Activated CD8-positive, alpha-beta memory T cell treated with anti-CD3 and anti-CD28 coated beads for 48 hours (primary cell): ENCODE measurements at regions not wholly inside any gene's neighbourhood (a gene's known extent, or its start where the extent isn't known, plus 50 kb on each side); places are given as distances from the start of the nearest gene placed in this dataset.
"Not testable (repeated sequence)": the region's sequence is repeated elsewhere in the genome, so short reads cannot be mapped to it uniquely, and the experiment has no call there.

Experiments used
- DNase-seq, 3 experiments: peaks; one replicate each; pipeline ENCODE4 v3.0.0-alpha.2; 2020; ENCODE audit warnings: low read depth in 2 of 3, low spot score in 2 of 3

- no peak for DNase-seq
Measured at GRCh38 chr10:80945264-80945880, 407.7 kb downstream of the SH2D4B start.

DNA sequence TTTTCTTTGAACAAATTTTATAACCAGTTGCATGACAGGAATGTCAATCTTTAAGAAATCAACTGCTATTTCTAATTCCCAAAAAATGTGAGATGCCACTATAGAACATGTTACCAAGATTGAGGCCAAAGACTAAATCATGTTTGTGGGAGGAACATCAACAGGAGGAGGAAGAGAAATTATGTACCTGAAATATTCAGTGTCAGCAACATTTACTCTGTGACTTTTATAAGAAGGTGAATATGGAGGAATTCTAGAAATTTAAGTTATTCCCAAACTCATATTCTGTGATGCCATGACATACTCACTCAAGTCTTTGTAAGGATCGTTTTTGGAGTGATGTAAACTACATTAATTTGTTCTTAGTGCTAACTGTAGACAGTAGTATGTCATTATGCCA, 408.4 kb downstream of the SH2D4B start:
- DNase-seq = no peak

GRCh38 chr10:80946957-80947726, 409.4 kb downstream of the SH2D4B start:
- no peak for DNase-seq

DNA sequence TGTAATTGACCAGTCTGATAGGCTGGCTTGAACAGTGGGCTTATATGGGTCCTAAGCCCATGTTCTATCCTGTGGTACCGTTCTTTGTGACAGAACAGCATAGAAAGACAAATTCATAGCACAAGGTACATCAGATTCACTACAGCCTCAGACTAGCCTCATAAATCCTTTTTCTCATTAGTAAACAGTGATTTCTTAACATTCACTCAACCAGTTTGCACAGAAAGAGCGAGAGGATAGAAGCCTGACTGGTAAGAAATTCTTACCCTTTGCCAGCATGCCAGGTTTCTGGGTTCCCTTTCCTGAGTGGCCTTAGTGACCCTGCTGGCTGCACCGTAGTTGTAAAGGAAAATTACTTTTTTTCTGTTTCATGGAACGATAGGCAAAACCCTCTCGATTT, 412.1 kb downstream of the SH2D4B start:
- no peak for DNase-seq

- DNase-seq = no peak
Measured at GRCh38 chr10:80952436-80952835, 414.7 kb downstream of the SH2D4B start.

DNA sequence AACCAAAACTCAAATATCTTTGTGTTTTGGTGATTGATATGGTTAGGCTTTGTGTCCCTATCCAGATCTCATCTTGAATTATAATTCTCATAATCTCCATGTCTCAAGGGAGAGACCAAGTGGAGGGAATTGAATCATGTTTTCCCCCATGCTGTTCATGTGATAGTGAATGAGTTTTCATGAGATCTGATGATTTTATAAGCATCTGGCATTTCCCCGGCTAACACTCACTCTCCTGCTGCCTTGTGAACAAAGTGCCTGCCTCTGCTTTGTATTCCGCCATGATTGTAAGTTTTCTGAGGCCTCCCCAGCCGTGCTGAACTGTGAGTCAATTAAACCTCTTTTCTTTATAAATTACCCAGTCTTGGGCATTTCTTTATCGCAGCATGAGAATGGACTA, 419.5 kb downstream of the SH2D4B start:
- no peak for DNase-seq

GRCh38 chr10:80964179-80964578, 426.5 kb downstream of the SH2D4B start:
- DNase-seq = no peak

DNA sequence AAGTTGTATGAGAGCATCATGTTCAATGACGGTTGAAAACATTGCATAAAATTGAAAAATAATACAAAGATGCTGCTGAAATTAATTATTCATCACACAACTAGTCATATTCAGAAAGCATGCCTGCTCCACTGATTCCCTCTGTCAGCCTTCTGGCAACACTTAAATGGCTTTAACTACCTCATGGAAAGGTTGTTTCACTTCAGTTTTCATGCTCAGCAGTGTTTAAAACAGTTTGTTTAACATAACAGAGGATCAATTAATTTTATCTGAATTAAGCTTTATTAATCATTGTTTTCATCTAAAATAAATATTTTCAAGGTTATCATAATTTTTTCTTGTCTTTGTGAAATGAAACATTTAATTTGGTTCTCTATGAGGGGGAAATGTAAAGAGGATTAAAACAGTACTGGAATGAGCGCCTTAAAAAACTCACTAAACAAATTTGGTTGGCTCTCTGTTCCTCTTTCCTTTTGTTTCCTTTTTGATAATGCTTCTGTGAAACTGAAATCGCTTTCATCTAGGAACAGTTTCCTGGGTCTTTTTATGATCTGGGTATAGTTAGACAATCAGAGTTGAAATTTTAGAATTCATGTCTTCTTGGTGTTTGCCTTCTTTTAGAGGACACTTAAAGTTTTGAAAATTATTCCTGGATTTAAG, 427.4 kb downstream of the SH2D4B start:
- no peak for DNase-seq

- no peak for DNase-seq
Measured at GRCh38 chr10:80966326-80966986, 428.8 kb downstream of the SH2D4B start.

DNA sequence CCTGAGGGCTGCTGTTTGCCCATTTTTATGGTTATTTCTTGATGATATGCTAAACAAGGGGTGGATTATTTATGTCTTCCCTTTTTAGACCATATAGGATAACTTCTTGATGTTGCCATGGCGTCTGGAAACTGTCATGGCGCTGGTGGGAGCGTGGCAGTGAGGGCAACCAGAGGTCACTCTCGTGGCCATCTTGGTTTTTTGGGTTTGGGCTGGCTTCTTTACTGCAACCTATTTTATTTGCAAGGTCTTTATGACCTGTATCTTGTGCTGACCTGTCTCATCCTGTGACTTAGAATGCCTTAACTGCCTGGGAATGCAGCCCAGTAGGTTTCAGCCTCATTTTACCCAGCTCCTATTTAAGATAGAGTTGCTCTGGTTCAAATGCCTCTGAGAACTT, 429.7 kb downstream of the SH2D4B start:
- DNase-seq = not testable (repeated sequence)

DNA sequence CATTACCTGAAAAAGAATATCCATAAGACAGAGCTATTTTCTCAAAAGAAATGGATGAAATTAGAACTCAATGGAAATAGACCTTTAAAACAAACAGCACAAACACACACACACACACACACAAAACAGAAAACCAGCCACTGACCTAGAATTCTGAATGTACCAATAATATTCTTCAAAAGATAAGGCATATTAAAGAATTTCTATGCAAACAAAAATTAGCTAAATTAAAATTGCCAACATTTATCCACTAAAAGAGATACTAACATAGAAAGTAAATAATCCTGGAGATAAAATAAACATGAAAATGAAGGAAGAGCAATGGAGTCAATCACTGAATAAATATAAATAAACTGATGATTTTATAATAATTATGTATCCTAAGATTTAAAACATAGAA, 431.2 kb downstream of the SH2D4B start:
- DNase-seq = no peak

GRCh38 chr10:80971461-80971860, 433.8 kb downstream of the SH2D4B start:
- DNase-seq = no peak

GRCh38 chr10:80976658-80977057, 439.0 kb downstream of the SH2D4B start:
- no peak for DNase-seq

GRCh38 chr10:80985102-80985501, 447.4 kb downstream of the SH2D4B start:
- DNase-seq = no peak

DNA sequence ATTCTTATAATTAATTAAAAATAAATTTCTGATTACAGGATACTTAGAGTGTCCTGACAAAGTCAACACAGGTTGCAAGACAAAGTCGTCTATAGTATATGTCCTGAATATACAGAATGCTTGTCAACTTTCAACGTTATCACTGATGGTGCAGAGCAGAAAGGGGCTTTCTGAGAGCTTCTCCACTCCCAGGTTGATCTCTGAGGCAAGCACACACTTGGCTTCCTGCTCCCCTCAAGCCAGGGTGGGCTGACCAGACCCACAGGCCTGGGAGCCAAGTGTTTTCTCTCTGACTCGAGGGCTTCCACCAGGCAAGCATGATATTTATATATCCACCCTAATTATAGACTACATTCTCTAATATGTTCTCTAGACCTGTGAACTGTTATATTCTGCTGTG, 448.9 kb downstream of the SH2D4B start:
- no peak for DNase-seq

- DNase-seq = no peak
Measured at GRCh38 chr10:80988755-80989154, 451.1 kb downstream of the SH2D4B start.

- no peak for DNase-seq
Measured at GRCh38 chr10:80996615-80997193, 459.0 kb downstream of the SH2D4B start.

GRCh38 chr10:81000781-81001180, 463.1 kb downstream of the SH2D4B start:
- DNase-seq = no peak

DNA sequence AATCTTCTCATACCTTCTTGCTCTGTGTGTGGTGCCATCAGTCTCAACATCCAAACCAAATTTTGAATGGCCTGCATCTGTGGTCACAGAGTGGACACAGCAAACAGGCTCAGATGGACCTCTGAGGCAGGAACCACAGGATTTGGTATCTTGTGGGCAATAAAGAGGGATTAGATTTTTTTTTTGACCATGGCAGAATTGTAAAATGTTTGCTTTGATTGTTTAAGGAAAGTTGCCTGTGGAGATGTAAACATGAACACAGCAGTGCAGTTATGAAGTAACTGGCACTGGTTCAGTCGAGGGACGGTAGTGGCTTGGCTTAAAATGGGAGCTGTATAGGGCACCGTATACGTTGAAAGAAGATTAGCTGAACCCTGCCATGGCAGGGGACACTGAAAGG, 464.7 kb downstream of the SH2D4B start:
- no peak for DNase-seq

- no peak for DNase-seq
Measured at GRCh38 chr10:81007872-81008271, 470.2 kb downstream of the SH2D4B start.

DNA sequence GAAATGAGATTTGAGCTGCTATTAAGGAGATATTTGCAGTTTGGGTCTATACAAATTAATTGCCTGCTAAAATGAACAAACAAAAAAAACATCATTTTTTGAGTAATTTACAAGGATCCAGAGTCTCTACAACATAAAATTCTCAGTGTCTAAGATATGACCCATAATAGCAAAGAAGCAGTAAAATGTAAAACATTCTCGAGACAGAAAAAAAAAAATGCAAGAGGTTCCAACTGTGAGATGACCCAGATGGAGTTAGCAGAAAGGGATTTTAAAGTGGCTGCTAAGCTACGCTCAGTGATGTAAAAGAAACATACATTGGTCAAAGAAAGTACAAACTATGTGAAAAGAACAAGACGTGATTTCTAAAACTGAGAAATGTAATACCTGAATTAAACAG, 471.0 kb downstream of the SH2D4B start:
- no peak for DNase-seq

GRCh38 chr10:81009296-81009695, 471.6 kb downstream of the SH2D4B start:
- DNase-seq = no peak
